ENCODE measurements at regions not wholly inside any gene's neighbourhood (a gene's known extent, or its start where the extent isn't known, plus 50 kb on each side); places are given as distances from the start of the nearest gene placed in this dataset.

GRCh38 chr2:66242099-66242789 is 192.7 kb upstream of the MEIS1 start:
- CTCF ChIA-PET = no interaction called here
- H3K27ac Mint-ChIP-seq = no peak overlapping the region
- Histone ChIP-seq H2AFZ (ENCODE audit: insufficient read depth, low read depth, low read length, poor library complexity, severe bottlenecking) (no peak overlapping the region), H3K27ac (ENCODE audit: low read length in 2 of 2) (no peak overlapping the region), H3K36me3 (replicated peaks in 1 of 2; ENCODE audit: control extremely low read depth in 1 of 2, control insufficient read depth in 1 of 2, extremely low read depth in 1 of 2, insufficient read depth in 2 of 2, low read length in 1 of 2) (no peaks in the 10 kb centered on the region), H3K4me2 (replicated peaks; ENCODE audit: low read depth, low read length, poor library complexity, severe bottlenecking) (no peak overlapping the region), H3K79me2 (ENCODE audit: control insufficient read depth, insufficient read depth, low read length) (no peaks in the 10 kb centered on the region), H3K4me3 (ENCODE audit: control extremely low read depth in 1 of 5, extremely low read depth in 1 of 5, insufficient read depth in 1 of 5, low read depth in 2 of 5, low read length in 4 of 5) (no peak overlapping the region), H3K4me1 (ENCODE audit: control insufficient read depth in 2 of 2, insufficient read depth in 2 of 2, low read length in 2 of 2) (no peaks in the 10 kb centered on the region), H4K20me1 (ENCODE audit: control insufficient read depth, insufficient read depth, low read length, poor library complexity, severe bottlenecking) (no peaks in the 10 kb centered on the region), H3K27me3 (replicated peaks in 1 of 4; ENCODE audit: control extremely low read depth in 1 of 4, control insufficient read depth in 3 of 4, insufficient read depth in 4 of 4, low read length in 3 of 4) (no peaks in the 10 kb centered on the region), H3K9me3 (ENCODE audit: control extremely low read depth in 1 of 3, control insufficient read depth in 2 of 3, insufficient read depth in 1 of 3, low read length in 2 of 3) (no peaks in the 10 kb centered on the region), H3K9ac (ENCODE audit: low read length) (no peak overlapping the region)
- H3K9me3 Mint-ChIP-seq (ENCODE audit: insufficient read depth) = no peaks in the 10 kb centered on the region
- intact Hi-C loops (cut with micrococcal nuclease) = loop anchor here (1.0 kb wide), 1 partner anchor 8 kb away; no protein-coding TSS in a partner anchor
- no peak overlapping the region for H3K4me3 Mint-ChIP-seq
- H3K27me3 Mint-ChIP-seq = no peaks in the 10 kb centered on the region
- no peak for TF ChIP-seq EZH2 (IDR thresholded peaks at IDR 0.05; ENCODE audit: borderline replicate concordance, insufficient read depth, low read depth, low read length, poor library complexity, severe bottlenecking)
- no peak for TF ChIP-seq CTCF (IDR thresholded peaks at IDR 0.05)
- ATAC-seq (ENCODE audit: low read depth) = no peak
- no peak for DNase-seq
- WGBS (ENCODE audit: insufficient coverage) = no CpG with 5 or more reads among the region's 1 CpG
- POLR2A ChIA-PET = no interaction called here
- H3K4me1 Mint-ChIP-seq = no peaks in the 10 kb centered on the region

- Mint-ChIP-seq H3K27me3 (no peaks in the 10 kb centered on the region), H3K4me3 (no peak overlapping the region), H3K27ac (no peak overlapping the region), H3K4me1 (no peaks in the 10 kb centered on the region), H3K9me3 (ENCODE audit: insufficient read depth) (no peaks in the 10 kb centered on the region)
- H3K4me1 ChIP-seq (ENCODE audit: control insufficient read depth in 2 of 2, insufficient read depth in 2 of 2, low read length in 2 of 2) = no peaks in the 10 kb centered on the region
- H3K9ac ChIP-seq (ENCODE audit: low read length) = no peak overlapping the region
- WGBS (ENCODE audit: insufficient coverage) = 72% methylated on average over 2 of the region's 3 CpGs
- no peaks in the 10 kb centered on the region for H3K9me3 ChIP-seq (ENCODE audit: control extremely low read depth in 1 of 3, control insufficient read depth in 2 of 3, insufficient read depth in 1 of 3, low read length in 2 of 3)
- intact Hi-C loops (cut with micrococcal nuclease) = no loop called here
- H3K4me3 ChIP-seq (ENCODE audit: control extremely low read depth in 1 of 5, extremely low read depth in 1 of 5, insufficient read depth in 1 of 5, low read depth in 2 of 5, low read length in 4 of 5) = no peak overlapping the region
- no peak overlapping the region for H3K4me2 ChIP-seq (replicated peaks; ENCODE audit: low read depth, low read length, poor library complexity, severe bottlenecking)
- ChIA-PET CTCF (no interaction called here), POLR2A (no interaction called here)
- no peak for ATAC-seq (ENCODE audit: low read depth)
- no peak overlapping the region for H3K27ac ChIP-seq (ENCODE audit: low read length in 2 of 2)
- H4K20me1 ChIP-seq (ENCODE audit: control insufficient read depth, insufficient read depth, low read length, poor library complexity, severe bottlenecking) = no peaks in the 10 kb centered on the region
- no peaks in the 10 kb centered on the region for H3K36me3 ChIP-seq (replicated peaks in 1 of 2; ENCODE audit: control extremely low read depth in 1 of 2, control insufficient read depth in 1 of 2, extremely low read depth in 1 of 2, insufficient read depth in 2 of 2, low read length in 1 of 2)
- H3K27me3 ChIP-seq (replicated peaks in 1 of 4; ENCODE audit: control extremely low read depth in 1 of 4, control insufficient read depth in 3 of 4, insufficient read depth in 4 of 4, low read length in 3 of 4) = no peaks in the 10 kb centered on the region
- TF ChIP-seq EZH2 (IDR thresholded peaks at IDR 0.05; ENCODE audit: borderline replicate concordance, insufficient read depth, low read depth, low read length, poor library complexity, severe bottlenecking) = no peak
- no peak for TF ChIP-seq CTCF (IDR thresholded peaks at IDR 0.05)
- no peaks in the 10 kb centered on the region for H3K79me2 ChIP-seq (ENCODE audit: control insufficient read depth, insufficient read depth, low read length)
- H2AFZ ChIP-seq (ENCODE audit: insufficient read depth, low read depth, low read length, poor library complexity, severe bottlenecking) = no peak overlapping the region
- no peak for DNase-seq
Measured at GRCh38 chr2:66240286-66240685, 194.6 kb upstream of the MEIS1 start.

Measured in B cell (primary cell).